H9 (cell line): ENCODE measurements at regions not wholly inside any gene's neighbourhood (a gene's known extent, or its start where the extent isn't known, plus 50 kb on each side); places are given as distances from the start of the nearest gene placed in this dataset.

Source experiments
- DNase-seq: peaks from one replicate; pipeline ENCODE4 v3.0.0-alpha.2; 2017
- H2AFZ ChIP-seq: one replicate; pipeline ENCODE4 v1.6.1; 2013; ENCODE audit warnings: mild to moderate bottlenecking, low read length, control low read depth, moderate library complexity
- H2AK5ac ChIP-seq: 2 replicates; pipeline ENCODE4 v1.6.1; 2013; ENCODE audit warnings: low read length, control low read depth, mixed read lengths; ENCODE audit not compliant: insufficient read length
- H2BK120ac ChIP-seq: one replicate; pipeline ENCODE4 v1.6.1; 2013; ENCODE audit warnings: low read depth, mild to moderate bottlenecking, low read length, control low read depth, inconsistent platforms; ENCODE audit not compliant: poor library complexity, severe bottlenecking
- H2BK12ac ChIP-seq: 2 replicates; pipeline ENCODE4 v1.6.1; 2013; ENCODE audit warnings: low read length, control low read depth, mixed read lengths, low read depth; ENCODE audit not compliant: insufficient read length
- H2BK15ac ChIP-seq: 2 replicates; pipeline ENCODE4 v1.6.1; 2013; ENCODE audit warnings: low read depth, low read length, control low read depth
- H2BK20ac ChIP-seq: one replicate; pipeline ENCODE4 v1.6.1; 2013; ENCODE audit warnings: low read depth, mild to moderate bottlenecking, low read length, control low read depth, inconsistent platforms; ENCODE audit not compliant: poor library complexity, severe bottlenecking
- H2BK5ac ChIP-seq: 2 replicates; pipeline ENCODE4 v1.6.1; 2013; ENCODE audit warnings: low read length, control low read depth, mixed read lengths; ENCODE audit not compliant: insufficient read length
- H3K14ac ChIP-seq: 2 replicates; pipeline ENCODE4 v1.6.1; 2013; ENCODE audit warnings: low read length, control low read depth; ENCODE audit not compliant: insufficient read depth
- H3K18ac ChIP-seq: 2 replicates; pipeline ENCODE4 v1.6.1; 2013; ENCODE audit warnings: low read depth, mild to moderate bottlenecking, mixed read lengths, low read length, control low read depth; ENCODE audit not compliant: insufficient read length
- H3K23ac ChIP-seq: 2 replicates; pipeline ENCODE4 v1.6.1; 2013; ENCODE audit warnings: low read length, control low read depth, mixed read lengths, low read depth; ENCODE audit not compliant: insufficient read length
- H3K23me2 ChIP-seq: 2 replicates; pipeline ENCODE4 v1.6.1; 2013; ENCODE audit warnings: low read depth, mild to moderate bottlenecking, mixed read lengths, low read length, control low read depth; ENCODE audit not compliant: insufficient read length, poor library complexity, severe bottlenecking
- H3K27ac ChIP-seq: 2 replicates; pipeline ENCODE4 v1.5.1; 2013; ENCODE audit warnings: low read length, control low read depth, mixed read lengths, low read depth; ENCODE audit not compliant: insufficient read length
- H3K27me3 ChIP-seq: 2 replicates; pipeline ENCODE4 v1.6.1; 2013; ENCODE audit warnings: low read length, control low read depth, inconsistent platforms; ENCODE audit not compliant: insufficient read depth
- H3K4ac ChIP-seq: 2 replicates; pipeline ENCODE4 v1.6.1; 2013; ENCODE audit warnings: low read depth, mild to moderate bottlenecking, control low read depth, inconsistent platforms, low read length, moderate library complexity
- H3K4me1 ChIP-seq: 2 replicates; pipeline ENCODE4 v1.6.1; 2013; ENCODE audit warnings: low read length, control low read depth, inconsistent platforms; ENCODE audit not compliant: insufficient read depth
- H3K4me2 ChIP-seq: 2 replicates; pipeline ENCODE4 v1.6.1; 2013; ENCODE audit warnings: low read length, control low read depth, mixed read lengths; ENCODE audit not compliant: insufficient read length, insufficient read depth
- H3K56ac ChIP-seq: 2 replicates; pipeline ENCODE4 v1.6.1; 2013; ENCODE audit warnings: low read depth, mild to moderate bottlenecking, mixed read lengths, low read length, control low read depth; ENCODE audit not compliant: insufficient read length
- H3K79me1 ChIP-seq: 2 replicates; pipeline ENCODE4 v1.6.1; 2013; ENCODE audit warnings: low read depth, mild to moderate bottlenecking, moderate library complexity, low read length, control low read depth, inconsistent platforms; ENCODE audit not compliant: insufficient read depth, poor library complexity, severe bottlenecking
- H3K79me2 ChIP-seq: 2 replicates; pipeline ENCODE4 v1.6.1; 2013; ENCODE audit warnings: low read length, control low read depth, inconsistent platforms; ENCODE audit not compliant: insufficient read depth
- H3K9ac ChIP-seq: 2 replicates; pipeline ENCODE4 v1.6.1; 2013; ENCODE audit warnings: low read length, control low read depth, mixed read lengths; ENCODE audit not compliant: insufficient read length; ENCODE audit errors: extremely low read depth
- H3K9me3 ChIP-seq: one replicate; pipeline ENCODE4 v1.6.1; 2013; ENCODE audit warnings: low read depth, low read length, inconsistent platforms; ENCODE audit not compliant: control insufficient read depth
- H3T11ph ChIP-seq: one replicate; pipeline ENCODE4 v1.6.1; 2013; ENCODE audit warnings: mild to moderate bottlenecking, low read length, control low read depth, inconsistent platforms
- H4K20me1 ChIP-seq: one replicate; pipeline ENCODE4 v1.6.1; 2013; ENCODE audit not compliant: control insufficient read depth, insufficient read length, insufficient read depth
- H4K5ac ChIP-seq: 2 replicates; pipeline ENCODE4 v1.6.1; 2013; ENCODE audit warnings: low read depth, mild to moderate bottlenecking, mixed read lengths, low read length, control low read depth; ENCODE audit not compliant: insufficient read length
- H4K8ac ChIP-seq: replicated peaks from 2 replicates; pipeline ENCODE4 v1.6.1; 2013; ENCODE audit warnings: low read length, control low read depth, mixed read lengths, low read depth; ENCODE audit not compliant: insufficient read length
- H4K91ac ChIP-seq: 2 replicates; pipeline ENCODE4 v1.6.1; 2013; ENCODE audit warnings: low read depth, mild to moderate bottlenecking, moderate library complexity, mixed read lengths, low read length, control low read depth; ENCODE audit not compliant: insufficient read length
- H3K27ac Mint-ChIP-seq, 3 experiments: 2 replicates in 2 of 3; 3 replicates in 1 of 3; pipeline ENCODE4 v1.8.0; 2020 to 2021; ENCODE audit warnings: mixed read lengths in 3 of 3, mild to moderate bottlenecking in 1 of 3, moderate library complexity in 1 of 3
- H3K27me3 Mint-ChIP-seq: 2 replicates; pipeline ENCODE4 v1.8.0; 2021; ENCODE audit warnings: low read depth, mild to moderate bottlenecking, moderate library complexity, mixed read lengths
- H3K36me3 Mint-ChIP-seq, 3 experiments: 2 replicates in 2 of 3; 3 replicates in 1 of 3; pipeline ENCODE4 v1.8.0; 2020 to 2021; ENCODE audit warnings: low read depth in 3 of 3, mixed read lengths in 3 of 3; ENCODE audit not compliant: insufficient read depth in 1 of 3
- H3K4me1 Mint-ChIP-seq, 2 experiments: 2 replicates each; pipeline ENCODE4 v1.8.0; 2020; ENCODE audit warnings: mixed read lengths in 2 of 2
- H3K4me3 Mint-ChIP-seq, 2 experiments: 2 replicates in 1 of 2; 3 replicates in 1 of 2; pipeline ENCODE4 v1.8.0; 2020 to 2021; ENCODE audit warnings: mild to moderate bottlenecking in 2 of 2, mixed read lengths in 2 of 2, moderate library complexity in 1 of 2
- H3K9me3 Mint-ChIP-seq, 2 experiments: 2 replicates in 1 of 2; 3 replicates in 1 of 2; pipeline ENCODE4 v1.8.0; 2020; ENCODE audit warnings: mild to moderate bottlenecking in 2 of 2, mixed read lengths in 2 of 2, moderate library complexity in 1 of 2
- WGBS: extraction: QIAGEN DNeasy Blood & Tissue Kit; methylation state at CpG from one replicate; pipeline ENCODE4 v1.1.7; 2013; ENCODE audit warnings: missing lambda C conversion rate, low lambda C conversion rate, mixed read lengths; ENCODE audit not compliant: insufficient read length; ENCODE audit errors: extremely low coverage; 5-methylcytosine and 5-hydroxymethylcytosine counted together
- TF ChIP-seq, protein P1 (sequence below): fragments of 200-600 bp; sonication (generic); conservative IDR thresholded peaks from 3 replicates; pipeline ENCODE4 v1.8.0; 2021; ENCODE audit warnings: antibody characterized with exemption, mild to moderate bottlenecking

DNA sequence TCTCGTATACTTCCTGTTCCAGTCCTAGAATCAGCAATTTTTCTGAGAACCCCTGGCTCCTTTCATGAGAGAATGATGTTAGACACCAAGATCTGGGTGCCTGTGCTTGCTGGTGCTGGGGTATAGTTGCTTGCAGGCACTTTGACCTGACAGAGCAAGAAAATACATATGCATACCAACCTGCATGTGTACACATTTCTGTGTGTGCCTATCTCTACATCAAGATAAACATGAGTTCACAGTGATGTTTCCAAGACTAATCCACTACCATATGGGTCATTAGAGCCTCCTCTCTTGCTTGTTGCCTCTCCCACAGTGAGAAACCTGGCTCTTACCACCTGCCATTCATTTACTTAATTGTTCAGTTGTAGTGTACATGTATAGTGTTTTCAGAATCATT, 229.1 kb upstream of the IGFBP3 start:
- Histone ChIP-seq H2BK120ac (no peak overlapping the region), H2BK15ac (no peak overlapping the region), H3K9me3 (no peaks in the 10 kb centered on the region), H3T11ph (no peak overlapping the region), H4K8ac (no peak overlapping the region), H3K9ac (no peak overlapping the region), H2AFZ (no peak overlapping the region), H3K79me2 (no peaks in the 10 kb centered on the region), H4K5ac (no peak overlapping the region), H3K27me3 (no peaks in the 10 kb centered on the region), H2BK5ac (no peak overlapping the region), H3K79me1 (no peaks in the 10 kb centered on the region), H3K4ac (no peak overlapping the region), H3K14ac (no peak overlapping the region), H3K23ac (no peak overlapping the region), H3K23me2 (no peaks in the 10 kb centered on the region), H3K4me2 (no peak overlapping the region), H3K4me1 (no peaks in the 10 kb centered on the region; the same call in 1 of the 2 replicates), H4K91ac (no peak overlapping the region), H2AK5ac (no peak overlapping the region), H4K20me1 (no peaks in the 10 kb centered on the region), H3K18ac (no peak overlapping the region), H2BK20ac (no peak overlapping the region), H3K56ac (no peak overlapping the region), H3K27ac (no peak overlapping the region), H2BK12ac (no peak overlapping the region)
- TF ChIP-seq, protein P1, sequence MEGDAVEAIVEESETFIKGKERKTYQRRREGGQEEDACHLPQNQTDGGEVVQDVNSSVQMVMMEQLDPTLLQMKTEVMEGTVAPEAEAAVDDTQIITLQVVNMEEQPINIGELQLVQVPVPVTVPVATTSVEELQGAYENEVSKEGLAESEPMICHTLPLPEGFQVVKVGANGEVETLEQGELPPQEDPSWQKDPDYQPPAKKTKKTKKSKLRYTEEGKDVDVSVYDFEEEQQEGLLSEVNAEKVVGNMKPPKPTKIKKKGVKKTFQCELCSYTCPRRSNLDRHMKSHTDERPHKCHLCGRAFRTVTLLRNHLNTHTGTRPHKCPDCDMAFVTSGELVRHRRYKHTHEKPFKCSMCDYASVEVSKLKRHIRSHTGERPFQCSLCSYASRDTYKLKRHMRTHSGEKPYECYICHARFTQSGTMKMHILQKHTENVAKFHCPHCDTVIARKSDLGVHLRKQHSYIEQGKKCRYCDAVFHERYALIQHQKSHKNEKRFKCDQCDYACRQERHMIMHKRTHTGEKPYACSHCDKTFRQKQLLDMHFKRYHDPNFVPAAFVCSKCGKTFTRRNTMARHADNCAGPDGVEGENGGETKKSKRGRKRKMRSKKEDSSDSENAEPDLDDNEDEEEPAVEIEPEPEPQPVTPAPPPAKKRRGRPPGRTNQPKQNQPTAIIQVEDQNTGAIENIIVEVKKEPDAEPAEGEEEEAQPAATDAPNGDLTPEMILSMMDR = no peak
- Mint-ChIP-seq H3K9me3 (no peaks in the 10 kb centered on the region), H3K27me3 (no peaks in the 10 kb centered on the region), H3K27ac (no peak overlapping the region; a peak in 1 of 7 replicates), H3K4me3 (no peak overlapping the region), H3K36me3 (no peaks in the 10 kb centered on the region; a peak in 2 of 7 replicates), H3K4me1 (peaks cover 18 to 22% of the 10 kb centered on the region in 2 experiments)
- DNase-seq = no peak
- no CpG with 5 or more reads among the region's 1 CpG for WGBS
